NCI-H524 (cell line): ENCODE measurements at regions not wholly inside any gene's neighbourhood (a gene's known extent, or its start where the extent isn't known, plus 50 kb on each side); places are given as distances from the start of the nearest gene placed in this dataset.
A peak's percentile ranks its signal among the peaks of the same experiment; 100 is the strongest.
"Not testable (repeated sequence)": the region's sequence is repeated elsewhere in the genome, so short reads cannot be mapped to it uniquely, and the experiment has no call there.

Experiments
- DNase-seq, 2 experiments: peaks; one replicate each; lab custom pipeline; 2025; lab: John Stamatoyannopoulos, UW

DNA sequence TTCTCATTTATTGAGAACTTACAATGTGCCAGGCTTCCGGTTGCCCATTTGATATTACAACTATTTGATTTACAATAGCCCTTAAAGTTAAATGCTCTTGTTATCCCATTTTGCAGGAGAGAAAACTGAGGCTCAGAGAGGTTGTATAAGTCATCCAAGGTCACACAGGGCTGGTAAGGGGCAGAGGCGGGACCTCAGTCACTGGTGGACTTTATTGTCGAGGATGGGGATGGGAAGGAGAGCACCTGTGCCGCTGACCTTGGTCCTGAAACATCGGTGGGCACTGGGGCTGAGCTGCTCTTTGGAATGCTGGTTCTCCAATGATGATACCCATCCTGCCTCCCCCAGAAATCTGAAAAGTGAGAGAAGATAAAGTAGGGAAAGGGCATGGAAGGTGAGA, 265.4 kb downstream of the MIAT start:
- DNase-seq = no peak

DNA sequence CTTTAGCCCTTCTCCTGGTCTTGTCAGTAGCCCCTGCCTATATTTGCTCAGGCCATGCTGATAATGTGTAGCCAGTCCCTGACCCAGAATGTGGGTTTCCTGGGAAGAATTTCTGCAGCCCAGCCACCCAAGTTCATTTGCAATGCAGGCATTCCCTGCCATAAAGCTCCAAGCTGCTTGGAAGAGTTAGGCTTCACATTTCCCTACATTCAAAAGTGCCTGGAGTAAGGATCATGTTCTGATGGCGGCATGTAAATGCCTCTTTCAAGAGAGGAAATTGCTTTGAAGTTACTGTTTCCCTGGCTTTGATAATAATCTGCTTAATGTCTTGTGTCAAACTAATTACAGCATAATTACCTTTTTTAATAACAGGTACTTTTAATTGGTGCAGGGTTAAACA, 266.1 kb downstream of the MIAT start:
- DNase-seq = no peak

DNA sequence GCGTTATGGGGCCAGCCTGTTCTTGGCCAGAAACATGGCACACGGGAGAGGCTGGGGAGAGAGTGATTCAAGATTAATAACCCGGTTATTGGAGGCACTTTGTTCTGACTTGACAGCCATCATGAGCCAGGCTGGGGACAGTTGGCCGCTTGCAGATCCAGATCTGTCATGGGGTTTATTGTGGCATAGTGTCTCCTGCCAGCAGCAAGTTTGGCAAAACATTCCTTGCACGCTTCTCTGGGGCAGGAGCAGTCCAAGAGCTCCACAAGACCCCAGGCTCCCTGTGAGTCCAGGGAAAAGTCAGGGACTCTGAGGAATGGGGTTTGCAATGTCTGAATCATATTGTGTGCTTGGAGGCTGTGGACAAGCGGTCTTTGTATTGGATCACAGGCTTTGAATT, 270.4 kb downstream of the MIAT start:
- DNase-seq = no peak

DNA sequence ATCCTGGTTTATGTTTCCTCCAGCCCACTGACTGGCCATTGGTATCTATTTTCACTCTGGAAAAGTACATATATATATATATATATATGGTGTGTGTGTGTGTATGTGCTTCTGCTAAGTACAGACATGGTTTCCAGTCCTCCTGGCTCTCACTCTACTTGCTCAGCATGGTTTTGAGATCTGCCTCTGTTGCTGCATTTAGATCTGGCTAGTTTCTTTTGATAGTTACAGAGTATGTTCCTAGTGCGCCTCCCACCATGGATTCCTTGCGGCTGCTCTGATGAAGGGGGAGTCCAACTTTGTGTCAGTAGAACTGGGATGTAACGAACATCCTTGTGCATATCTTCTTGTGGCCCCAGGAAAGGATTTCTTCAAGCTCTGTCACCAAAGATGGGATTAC, 274.1 kb downstream of the MIAT start:
- no peak for DNase-seq

DNA sequence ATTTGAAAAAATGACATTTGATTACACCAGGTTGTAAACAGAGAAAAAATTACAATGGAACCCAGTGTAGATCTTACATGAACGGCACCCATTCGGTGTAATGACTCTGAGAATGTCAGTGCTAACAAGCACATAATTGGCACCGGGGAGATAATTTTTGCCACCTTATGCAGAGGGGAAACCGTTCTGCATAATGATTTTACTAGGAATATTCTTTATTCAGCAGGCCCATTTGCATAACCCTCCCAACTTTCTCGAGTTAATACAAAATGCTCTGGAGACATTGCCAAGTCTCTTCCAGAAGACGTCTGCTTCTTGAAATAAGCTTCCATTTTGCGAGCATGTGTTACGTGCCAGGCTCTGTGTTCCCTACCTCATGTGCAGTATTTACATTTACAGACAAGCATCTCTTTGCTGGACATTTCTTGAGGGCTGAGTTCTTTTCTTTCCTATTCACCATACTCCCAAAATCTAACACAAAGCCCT, 275.8 kb downstream of the MIAT start:
- no peak for DNase-seq

DNA sequence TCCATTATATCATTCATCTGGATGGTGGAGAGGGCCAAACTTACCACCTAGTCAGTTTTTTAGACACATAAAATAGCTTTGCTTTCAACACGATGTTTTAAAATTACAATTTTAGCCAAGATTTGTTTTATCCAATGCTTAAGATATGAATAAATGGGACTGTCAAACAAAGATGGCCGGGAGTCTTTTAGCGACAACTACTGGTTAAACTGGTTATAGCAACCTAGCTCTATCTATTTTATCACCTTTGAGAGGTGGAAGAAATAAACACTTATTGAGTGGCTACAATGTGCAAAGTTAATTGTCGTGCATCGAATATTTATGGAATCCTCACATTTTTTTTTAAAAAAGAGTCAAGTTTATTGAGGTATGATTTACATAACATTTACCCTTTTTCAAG, 279.8 kb downstream of the MIAT start:
- DNase-seq = no peak

DNA sequence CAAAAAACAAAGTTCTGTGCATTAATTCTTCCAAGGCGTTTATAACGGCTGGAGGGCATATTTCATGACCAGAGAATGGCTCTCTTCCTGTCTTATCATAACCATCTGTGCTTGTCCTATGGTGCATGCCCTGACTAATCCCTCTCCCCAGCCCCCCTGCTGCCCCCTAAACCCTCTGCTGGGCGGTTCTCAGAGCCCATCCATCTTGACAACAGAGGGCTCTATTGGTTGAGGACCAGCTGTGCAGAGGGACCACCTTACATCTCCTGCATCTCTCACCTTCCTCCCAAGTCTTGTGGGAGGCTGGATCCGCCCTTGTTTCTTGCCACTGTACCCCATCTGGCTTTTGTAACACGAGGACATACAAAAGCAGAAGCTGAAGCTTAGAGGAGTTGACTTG, 282.1 kb downstream of the MIAT start:
- DNase-seq = peak; percentile 90 to 95

DNA sequence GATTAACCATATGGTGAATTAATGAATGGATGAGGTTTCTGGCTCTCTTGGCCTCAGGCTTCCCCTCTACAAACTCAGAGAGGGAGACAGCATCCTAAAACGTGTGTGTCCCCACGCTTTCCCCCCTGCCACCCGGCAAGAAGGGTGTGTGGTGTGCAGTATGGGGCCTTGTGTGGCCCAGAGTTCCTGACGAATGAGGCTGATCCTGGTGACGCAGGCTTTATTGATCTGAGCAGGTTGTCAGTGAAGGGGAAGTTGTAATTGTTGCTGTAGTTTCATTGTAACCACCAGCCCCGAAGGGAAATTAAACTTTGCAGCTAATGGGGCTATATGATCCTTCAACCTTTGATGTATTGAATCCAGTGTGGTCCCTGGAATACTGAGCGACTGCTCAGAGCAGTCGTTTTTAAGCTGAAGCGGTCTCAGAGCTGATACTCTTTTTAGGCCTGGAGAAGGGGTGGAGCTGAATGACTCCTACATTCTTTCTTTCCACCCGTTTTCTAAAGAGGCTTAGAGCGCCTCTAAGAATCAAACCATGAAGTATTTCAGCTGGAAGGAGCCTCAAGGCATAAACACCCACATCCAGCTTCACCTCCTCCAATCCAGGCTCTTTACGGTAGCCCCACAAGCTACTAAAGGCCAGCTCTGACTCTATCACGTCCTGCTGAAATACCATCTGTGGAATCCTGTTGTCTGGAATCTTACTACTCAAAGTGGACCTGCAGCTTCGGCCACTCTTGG, 284.7 kb downstream of the MIAT start:
- DNase-seq = no peak

DNA sequence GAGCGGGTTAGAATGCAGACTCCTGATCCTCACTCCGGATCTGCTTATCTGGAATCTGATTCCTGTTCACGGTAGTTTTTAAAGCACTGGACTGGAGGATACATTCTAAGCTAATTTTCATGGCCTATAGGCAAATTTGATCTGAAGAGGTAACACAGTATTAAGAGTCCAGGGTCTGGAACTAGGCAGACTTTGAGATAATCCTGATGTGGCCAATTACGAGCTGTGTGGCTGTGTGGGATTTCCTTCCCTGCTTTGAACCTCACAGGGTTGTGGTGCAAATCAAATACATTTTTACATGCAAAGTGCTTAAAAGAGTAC, 285.2 kb downstream of the MIAT start:
- DNase-seq = no peak

DNA sequence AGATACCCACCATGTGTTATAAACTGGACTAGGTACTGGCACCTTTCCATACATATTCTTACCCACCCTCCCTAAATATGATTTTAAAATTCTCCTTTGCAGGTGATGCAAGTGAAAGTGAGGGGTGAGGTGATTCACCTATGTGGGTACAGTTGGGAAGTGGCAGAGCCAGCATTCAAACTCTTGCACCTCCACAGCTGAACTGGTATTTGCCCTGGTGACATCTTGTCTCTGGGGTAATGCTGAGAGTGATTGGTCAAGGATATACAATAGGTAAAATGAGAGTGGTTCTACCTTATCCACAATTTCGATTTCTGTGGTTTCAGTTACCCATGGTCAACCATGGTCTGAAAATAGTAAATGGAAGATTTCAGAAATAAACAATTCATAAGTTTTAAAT, 288.2 kb downstream of the MIAT start:
- DNase-seq = no peak

DNA sequence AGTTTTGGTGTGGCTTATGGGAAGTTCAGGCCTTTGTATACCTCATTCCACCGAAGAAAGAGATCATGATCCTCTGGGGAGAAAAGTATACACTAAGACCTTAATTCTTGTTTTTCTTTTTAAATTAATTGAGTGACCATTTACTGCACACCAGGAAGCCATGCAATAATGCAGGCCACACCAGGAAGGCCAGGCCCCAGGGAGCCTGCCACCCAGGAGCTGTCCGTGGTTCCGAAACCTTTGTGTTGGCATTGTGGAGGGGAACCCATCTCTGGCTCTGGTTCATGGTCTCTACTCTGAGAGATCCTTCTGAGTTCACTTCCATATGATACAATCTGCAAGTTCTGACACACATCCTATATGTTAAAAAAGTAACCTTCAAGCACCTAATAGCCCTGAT, 291.8 kb downstream of the MIAT start:
- DNase-seq = no peak

DNA sequence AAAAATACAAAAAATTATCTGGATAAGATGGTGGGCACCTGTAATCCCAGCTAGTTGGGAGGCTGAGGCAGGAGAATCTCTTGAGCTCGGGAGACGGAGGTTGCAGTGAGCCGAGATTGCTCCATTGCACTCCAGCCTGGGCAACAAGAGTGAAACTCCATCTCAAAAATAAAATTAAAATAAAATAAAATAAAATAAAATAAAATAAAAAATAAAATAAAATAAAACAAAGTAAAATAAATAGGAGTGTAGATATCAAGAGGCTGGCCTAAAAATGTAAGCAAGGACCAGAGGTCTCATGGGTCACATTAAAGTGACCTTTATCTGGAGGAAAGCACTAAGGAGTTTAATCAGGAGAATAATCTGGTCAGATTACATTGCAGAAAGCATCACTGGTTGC, 293.8 kb downstream of the MIAT start:
- not testable (repeated sequence) for DNase-seq

DNA sequence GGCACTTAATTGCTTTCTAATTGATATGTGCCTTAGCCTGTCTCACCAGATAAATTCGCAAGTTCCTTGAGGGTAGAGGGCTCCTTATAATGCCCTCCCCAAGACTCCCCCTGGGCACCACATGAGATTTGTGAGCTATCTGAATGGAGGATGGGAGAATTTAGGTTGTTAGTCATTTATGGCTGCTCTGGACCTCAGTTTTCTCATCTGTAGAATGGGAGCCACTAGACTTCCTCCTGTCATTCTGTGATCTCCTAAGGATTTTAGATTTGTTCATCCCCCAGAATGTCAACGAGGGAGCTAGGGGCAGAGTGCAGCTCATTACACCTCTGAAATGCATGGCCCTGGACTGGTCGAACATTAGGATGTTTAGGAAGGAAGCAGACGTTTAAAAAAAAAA, 294.6 kb downstream of the MIAT start:
- no peak for DNase-seq

DNA sequence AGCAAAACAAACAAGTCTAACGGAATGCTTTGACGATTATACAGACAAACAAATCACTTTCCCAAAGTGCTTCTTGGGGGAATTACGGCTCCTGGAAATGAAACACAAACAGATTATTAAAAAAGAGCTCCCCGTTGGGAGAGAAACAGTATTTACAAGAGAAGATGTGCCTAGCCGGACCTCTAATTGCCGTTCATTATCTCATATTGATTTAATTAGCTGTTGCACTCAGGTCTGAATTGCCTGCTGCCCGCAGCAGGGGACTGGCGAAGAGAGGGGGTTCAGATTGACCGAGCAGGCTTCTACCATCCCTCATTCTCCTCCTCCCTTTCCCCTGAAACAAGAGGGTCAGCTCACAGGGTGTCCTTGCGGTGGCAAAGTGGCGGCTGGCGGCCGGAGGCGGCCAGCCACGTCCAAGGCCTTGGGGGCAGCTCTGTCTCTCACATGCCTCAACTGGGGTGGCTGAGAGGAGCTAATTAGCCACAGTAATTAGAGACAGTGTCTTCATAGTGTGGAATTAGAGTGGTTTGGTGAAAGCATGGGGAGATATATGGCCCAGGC, 295.1 kb downstream of the MIAT start:
- no peak for DNase-seq

DNA sequence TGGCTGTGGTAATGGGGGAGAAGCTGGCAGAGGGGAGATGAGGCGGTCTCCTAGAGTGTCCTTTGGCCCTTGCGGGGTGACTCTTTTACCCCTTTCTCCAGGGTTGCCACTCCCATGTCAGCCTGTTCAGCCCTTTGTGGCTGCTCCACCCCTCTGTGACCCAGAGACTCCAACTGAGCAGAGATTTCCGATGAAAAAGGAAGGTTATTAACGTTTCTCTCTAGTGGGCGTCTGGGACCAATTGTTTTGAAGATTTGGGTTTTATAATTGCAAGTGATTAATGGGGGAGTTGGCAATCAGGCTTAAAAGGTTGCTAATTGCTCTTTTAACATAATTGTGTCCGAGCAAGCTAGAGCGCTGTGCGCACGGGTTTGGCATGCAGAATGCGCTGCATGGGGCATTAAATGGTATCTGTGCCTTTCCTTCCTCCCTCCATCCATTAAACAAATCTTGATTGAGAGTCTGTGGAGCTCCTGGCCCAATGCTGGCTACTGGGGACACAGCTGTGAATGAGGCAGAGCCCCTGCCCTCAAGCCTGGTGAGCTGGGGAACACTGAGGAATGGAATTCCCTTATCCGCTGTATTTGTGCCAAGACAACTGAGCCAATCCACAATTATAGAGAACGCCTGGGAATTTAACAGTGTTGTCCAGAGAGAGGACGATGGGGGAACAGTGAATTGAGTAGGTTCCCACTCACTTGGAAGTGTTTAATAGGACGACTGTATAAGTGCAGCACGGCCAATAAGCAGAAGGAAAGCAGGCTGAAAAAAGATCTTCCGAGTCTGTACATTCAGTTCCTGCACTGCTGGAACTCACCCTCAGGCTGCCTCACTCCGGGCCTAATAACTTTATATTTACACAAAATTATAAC, 295.9 kb downstream of the MIAT start:
- no peak for DNase-seq

DNA sequence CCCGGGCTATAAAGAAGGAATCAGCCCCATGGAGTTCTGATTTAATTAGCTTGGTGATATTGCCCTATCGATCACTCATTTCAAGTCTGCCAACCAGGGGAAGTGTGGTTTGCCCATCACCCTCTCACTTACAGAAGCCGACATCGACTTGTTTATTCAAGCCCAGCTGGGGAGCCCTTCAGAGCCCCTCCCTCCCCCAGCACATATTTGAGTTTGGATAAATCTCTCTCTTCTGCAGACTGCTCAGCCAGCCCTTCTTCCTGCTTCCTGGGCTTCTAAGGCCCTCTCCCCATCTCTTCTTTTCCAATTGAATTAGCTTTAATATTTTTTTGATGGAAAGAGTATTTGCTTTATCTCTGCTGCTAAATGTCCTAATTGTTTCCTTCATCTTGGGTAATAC, 299.0 kb downstream of the MIAT start:
- peak in 1 of 2 experiments; percentile 56 for DNase-seq

DNA sequence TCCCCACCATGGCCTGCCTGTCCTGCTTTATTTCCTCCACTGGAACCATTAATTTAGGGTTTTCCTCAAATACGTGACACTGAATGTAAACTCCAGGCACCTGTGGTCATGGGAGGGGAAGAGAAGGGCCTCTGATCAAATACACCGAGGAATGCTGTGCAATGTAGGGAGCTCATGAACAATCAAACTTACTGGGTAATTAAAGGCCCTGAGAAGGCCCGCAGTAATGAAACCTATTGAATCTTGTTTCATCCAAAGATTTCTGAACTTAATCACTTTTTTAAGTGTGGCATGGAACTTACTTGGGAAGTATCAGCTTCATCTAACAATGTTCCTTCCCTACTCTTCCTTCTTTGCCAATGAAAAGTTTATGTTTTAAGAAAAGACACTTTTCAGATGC, 299.8 kb downstream of the MIAT start:
- no peak for DNase-seq

DNA sequence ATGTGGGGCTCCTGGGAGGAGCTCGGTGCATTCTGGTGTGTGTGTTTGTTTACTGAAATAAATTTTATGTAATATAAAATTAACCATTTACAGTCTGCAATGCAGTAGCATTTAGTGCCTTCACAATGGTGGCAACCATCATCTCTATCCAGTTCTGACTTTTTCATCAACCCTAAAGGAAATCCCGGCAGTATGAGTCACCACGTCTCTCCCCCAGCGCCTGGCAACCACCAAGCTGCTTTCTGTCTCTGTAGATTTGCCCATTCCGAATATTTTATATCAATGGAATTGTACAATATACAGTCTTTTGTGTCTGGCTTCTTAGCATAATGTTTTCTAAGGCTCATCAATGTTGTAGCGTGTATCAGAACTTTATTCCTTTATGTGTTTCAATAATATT, 300.5 kb downstream of the MIAT start:
- DNase-seq = no peak

DNA sequence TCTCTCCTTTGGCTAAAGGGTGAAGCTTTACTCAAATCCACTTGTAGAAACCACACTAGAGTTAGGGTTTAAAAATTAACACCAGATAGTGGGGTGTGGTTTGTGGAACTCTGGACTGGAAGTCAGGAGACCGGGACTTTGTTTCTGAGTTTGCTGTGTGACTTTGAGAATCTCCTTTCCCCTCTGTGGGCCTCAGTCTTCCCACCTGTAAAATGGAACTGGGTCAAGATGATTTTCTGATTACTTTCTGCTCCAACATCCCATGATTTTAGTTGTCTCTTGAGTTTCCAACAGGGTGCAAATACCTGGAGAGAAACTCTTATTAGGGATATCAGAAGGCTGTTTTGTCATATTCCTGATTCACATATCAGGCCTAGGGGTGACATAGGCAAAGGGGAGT, 301.0 kb downstream of the MIAT start:
- DNase-seq = no peak

DNA sequence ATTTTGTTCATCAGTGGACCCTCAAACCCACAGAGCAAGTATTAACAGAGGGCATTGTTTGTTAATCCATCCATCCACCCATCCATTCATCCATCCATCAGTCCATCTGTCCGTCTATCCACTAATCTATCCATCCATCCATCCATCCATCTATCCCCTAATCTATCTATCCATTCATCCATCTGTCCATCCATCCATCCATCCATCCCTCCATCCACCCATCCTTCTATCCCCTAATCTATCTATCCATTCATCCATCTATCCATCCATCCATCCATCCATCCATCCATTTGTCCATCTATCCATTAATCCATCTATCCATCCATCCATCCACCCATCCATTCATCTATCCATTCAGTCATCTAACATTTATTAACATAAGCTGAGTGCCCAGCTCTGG, 307.3 kb downstream of the MIAT start:
- no peak for DNase-seq

DNA sequence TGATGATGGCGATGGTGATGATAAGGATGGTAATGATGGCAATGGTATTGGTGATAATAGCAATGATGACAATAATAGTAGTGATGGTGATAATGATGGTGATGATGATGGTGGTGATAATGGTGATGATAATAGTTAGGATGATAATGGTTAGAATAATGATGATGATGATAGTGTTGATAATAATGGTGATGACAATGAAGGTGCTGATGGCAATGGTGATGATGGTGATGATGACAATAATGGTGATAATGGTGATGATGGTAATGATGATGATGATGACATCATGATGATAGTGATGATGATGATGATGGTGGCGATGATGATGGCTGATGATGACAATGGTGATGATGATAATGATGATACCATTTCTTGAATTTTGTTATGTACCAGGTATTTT, 309.9 kb downstream of the MIAT start:
- DNase-seq = no peak

DNA sequence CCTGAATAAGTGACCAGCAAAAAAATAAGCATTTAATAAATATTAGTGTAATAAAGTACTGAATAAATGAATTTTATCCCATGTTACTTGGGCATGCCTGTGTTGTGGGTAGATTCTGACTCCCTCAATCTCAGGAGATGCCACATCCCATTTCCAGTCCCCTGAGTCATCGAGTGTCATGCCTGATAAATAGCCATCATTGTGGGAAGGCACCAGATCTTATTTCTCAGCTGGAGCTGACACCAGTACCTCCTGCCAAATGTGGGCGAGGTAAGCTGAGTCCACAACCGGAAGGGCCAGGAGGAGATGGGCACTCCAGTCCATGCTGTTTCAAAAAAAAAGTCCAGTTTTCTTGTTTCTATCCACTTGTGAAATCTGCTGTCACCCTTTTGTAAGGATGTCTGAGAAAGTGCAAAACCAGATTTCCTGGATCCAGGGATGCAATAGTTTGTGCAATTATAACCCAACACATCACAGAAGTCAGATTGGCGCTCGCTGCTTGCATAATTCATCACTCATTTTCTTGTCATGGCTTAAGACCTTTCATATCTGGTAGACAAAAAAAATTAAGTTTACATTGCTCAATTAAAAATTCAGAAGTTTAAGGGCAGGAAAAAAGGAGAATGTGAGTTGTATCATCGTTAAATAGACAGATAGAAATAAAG, 311.6 kb downstream of the MIAT start:
- DNase-seq = no peak
